Panc1 (cell line): ENCODE measurements at regions not wholly inside any gene's neighbourhood (a gene's known extent, or its start where the extent isn't known, plus 50 kb on each side); places are given as distances from the start of the nearest gene placed in this dataset.

Experiments used
- ATAC-seq: fragments of 200-7000 bp; cut with Tn5 transposase; 2 replicates; pipeline ENCODE4 v1.9.1; 2020; ENCODE audit warnings: mild to moderate bottlenecking, moderate library complexity
- BruUV-seq: library from RNA; stranded (reverse); fragments of 400-500 nt; replicated peaks from 2 replicates; lab custom pipeline; 2021; lab: Mats Ljungman, UMichigan
- CTCF ChIA-PET: fragments of 300-600 bp; sonication (Branson Sonifier 250); formaldehyde crosslinking; loops from one replicate; lab custom pipeline; 2022; ENCODE audit warnings: antibody characterized with exemption; lab: Charles Lee
- POLR2A ChIA-PET: fragments of 300-600 bp; sonication (Branson Sonifier 250); formaldehyde crosslinking; loops from one replicate; lab custom pipeline; 2022; ENCODE audit warnings: antibody characterized with exemption; lab: Charles Lee
- DNase-seq: peaks from one replicate; pipeline ENCODE4 v3.0.0-alpha.2; 2010; ENCODE audit warnings: low read depth, low spot score
- H3K27ac ChIP-seq: 2 replicates; pipeline ENCODE4 v1.5.1; 2011; ENCODE audit warnings: mild to moderate bottlenecking, low read length, inconsistent platforms
- H3K27me3 ChIP-seq: fragments of 200-500 bp; sonication (Bioruptor generic); 2 replicates; pipeline ENCODE4 v1.6.0; 2014; ENCODE audit warnings: low read length, inconsistent platforms; ENCODE audit not compliant: control insufficient read depth, insufficient read depth
- H3K36me3 ChIP-seq: fragments of 200-500 bp; sonication (Bioruptor generic); 2 replicates; pipeline ENCODE4 v1.5.1; 2014; ENCODE audit warnings: inconsistent platforms, mild to moderate bottlenecking, low read length, moderate library complexity; ENCODE audit not compliant: control insufficient read depth, insufficient read depth
- H3K4me1 ChIP-seq: 2 replicates; pipeline ENCODE4 v1.5.1; 2011; ENCODE audit warnings: inconsistent platforms, mild to moderate bottlenecking, low read length, moderate library complexity; ENCODE audit not compliant: control insufficient read depth, insufficient read depth
- H3K4me3 ChIP-seq, 2 experiments: 2 replicates each; pipeline ENCODE4 v1.5.1; 2011 to 2012; ENCODE audit warnings: low read depth in 2 of 2, low read length in 2 of 2, mild to moderate bottlenecking in 2 of 2, inconsistent platforms in 1 of 2, moderate library complexity in 1 of 2
- H3K9me3 ChIP-seq: fragments of 200-500 bp; sonication (Bioruptor generic); 2 replicates; pipeline ENCODE4 v1.5.1; 2014; ENCODE audit warnings: low read depth, mild to moderate bottlenecking, inconsistent platforms, low read length, moderate library complexity; ENCODE audit not compliant: control insufficient read depth, insufficient read depth
- POLR2AphosphoS5 ChIP-seq: IDR thresholded peaks from 2 replicates; pipeline ENCODE4 v1.6.1; 2012; ENCODE audit warnings: mild to moderate bottlenecking, low read depth, low read length, moderate library complexity
- SIN3A ChIP-seq: IDR thresholded peaks from 2 replicates; pipeline ENCODE4 v1.6.1; 2012; ENCODE audit warnings: low read depth, mild to moderate bottlenecking, low read length, moderate library complexity, borderline replicate concordance; ENCODE audit not compliant: insufficient read depth
- TCF7L2 ChIP-seq: IDR thresholded peaks from 2 replicates; pipeline ENCODE4 v1.6.1; 2011; ENCODE audit warnings: mild to moderate bottlenecking, low read depth, low read length, inconsistent platforms
- in situ Hi-C: cut with HindIII; loops from 2 replicates; pipeline ENCODE4 v1.10.0; 2016; ENCODE audit warnings: low sequenced_read_pairs, low pct_unique_long_range_greater_than_20kb
- intact Hi-C: fragments of 100-400 bp; cut with micrococcal nuclease; formaldehyde crosslinking; loops from one replicate; pipeline ENCODE4 v1.10.0; 2022; ENCODE audit not compliant: unreplicated experiment
- TF ChIP-seq, protein P1 (sequence below): fragments of 450-650 bp; IDR thresholded peaks from 2 replicates; pipeline ENCODE4 v1.5.1; 2017; ENCODE audit warnings: mild to moderate bottlenecking
- TF ChIP-seq, protein P2 (sequence below), 2 experiments: IDR thresholded peaks; 2 replicates each; pipeline ENCODE4 v1.6.1; 2011 to 2012; ENCODE audit warnings: low read depth in 2 of 2, control low read depth in 1 of 2, low read length in 1 of 2, mild to moderate bottlenecking in 1 of 2, moderate library complexity in 1 of 2; ENCODE audit not compliant: insufficient read depth in 1 of 2

DNA sequence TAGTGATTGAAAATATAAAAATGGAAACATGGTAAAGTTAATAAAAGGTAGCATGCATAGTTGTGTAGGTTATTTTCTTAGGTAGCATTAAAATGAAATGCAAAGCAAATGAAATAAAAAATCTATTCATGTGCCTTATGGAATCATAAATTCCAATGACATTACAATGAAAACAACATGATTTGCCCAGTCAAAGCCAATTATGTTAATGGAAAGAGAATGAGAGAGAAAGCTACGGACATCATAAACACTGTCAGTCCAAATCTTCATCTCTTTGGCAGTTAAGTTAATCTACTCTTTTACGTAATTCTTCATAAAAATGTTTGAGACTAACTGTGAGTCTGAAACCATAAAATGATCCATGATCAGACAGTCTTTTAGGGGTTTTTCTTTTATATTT lies 636.7 kb upstream of the SYT4 start:
- ChIA-PET CTCF (no interaction called here), POLR2A (no interaction called here)
- no peaks in the 10 kb centered on the region for H3K27me3 ChIP-seq
- H3K9me3 ChIP-seq = no peaks in the 10 kb centered on the region
- in situ Hi-C loops = no loop called here
- H3K4me3 ChIP-seq = no peak overlapping the region
- H3K27ac ChIP-seq = no peak overlapping the region
- BruUV-seq = no TSS peak
- TF ChIP-seq, protein P1, sequence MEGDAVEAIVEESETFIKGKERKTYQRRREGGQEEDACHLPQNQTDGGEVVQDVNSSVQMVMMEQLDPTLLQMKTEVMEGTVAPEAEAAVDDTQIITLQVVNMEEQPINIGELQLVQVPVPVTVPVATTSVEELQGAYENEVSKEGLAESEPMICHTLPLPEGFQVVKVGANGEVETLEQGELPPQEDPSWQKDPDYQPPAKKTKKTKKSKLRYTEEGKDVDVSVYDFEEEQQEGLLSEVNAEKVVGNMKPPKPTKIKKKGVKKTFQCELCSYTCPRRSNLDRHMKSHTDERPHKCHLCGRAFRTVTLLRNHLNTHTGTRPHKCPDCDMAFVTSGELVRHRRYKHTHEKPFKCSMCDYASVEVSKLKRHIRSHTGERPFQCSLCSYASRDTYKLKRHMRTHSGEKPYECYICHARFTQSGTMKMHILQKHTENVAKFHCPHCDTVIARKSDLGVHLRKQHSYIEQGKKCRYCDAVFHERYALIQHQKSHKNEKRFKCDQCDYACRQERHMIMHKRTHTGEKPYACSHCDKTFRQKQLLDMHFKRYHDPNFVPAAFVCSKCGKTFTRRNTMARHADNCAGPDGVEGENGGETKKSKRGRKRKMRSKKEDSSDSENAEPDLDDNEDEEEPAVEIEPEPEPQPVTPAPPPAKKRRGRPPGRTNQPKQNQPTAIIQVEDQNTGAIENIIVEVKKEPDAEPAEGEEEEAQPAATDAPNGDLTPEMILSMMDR = no peak
- TF ChIP-seq, protein P2, sequence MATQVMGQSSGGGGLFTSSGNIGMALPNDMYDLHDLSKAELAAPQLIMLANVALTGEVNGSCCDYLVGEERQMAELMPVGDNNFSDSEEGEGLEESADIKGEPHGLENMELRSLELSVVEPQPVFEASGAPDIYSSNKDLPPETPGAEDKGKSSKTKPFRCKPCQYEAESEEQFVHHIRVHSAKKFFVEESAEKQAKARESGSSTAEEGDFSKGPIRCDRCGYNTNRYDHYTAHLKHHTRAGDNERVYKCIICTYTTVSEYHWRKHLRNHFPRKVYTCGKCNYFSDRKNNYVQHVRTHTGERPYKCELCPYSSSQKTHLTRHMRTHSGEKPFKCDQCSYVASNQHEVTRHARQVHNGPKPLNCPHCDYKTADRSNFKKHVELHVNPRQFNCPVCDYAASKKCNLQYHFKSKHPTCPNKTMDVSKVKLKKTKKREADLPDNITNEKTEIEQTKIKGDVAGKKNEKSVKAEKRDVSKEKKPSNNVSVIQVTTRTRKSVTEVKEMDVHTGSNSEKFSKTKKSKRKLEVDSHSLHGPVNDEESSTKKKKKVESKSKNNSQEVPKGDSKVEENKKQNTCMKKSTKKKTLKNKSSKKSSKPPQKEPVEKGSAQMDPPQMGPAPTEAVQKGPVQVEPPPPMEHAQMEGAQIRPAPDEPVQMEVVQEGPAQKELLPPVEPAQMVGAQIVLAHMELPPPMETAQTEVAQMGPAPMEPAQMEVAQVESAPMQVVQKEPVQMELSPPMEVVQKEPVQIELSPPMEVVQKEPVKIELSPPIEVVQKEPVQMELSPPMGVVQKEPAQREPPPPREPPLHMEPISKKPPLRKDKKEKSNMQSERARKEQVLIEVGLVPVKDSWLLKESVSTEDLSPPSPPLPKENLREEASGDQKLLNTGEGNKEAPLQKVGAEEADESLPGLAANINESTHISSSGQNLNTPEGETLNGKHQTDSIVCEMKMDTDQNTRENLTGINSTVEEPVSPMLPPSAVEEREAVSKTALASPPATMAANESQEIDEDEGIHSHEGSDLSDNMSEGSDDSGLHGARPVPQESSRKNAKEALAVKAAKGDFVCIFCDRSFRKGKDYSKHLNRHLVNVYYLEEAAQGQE (IDR thresholded peaks at IDR 0.05; ENCODE audit: insufficient read depth in 1 of 2, low read depth in 2 of 2, low read length in 1 of 2) = no peak
- TF ChIP-seq SIN3A (no peak), POLR2AphosphoS5 (no peak), TCF7L2 (no peak)
- DNase-seq (no peak), ATAC-seq (no peak)
- H3K4me1 ChIP-seq = no peaks in the 10 kb centered on the region
- H3K36me3 ChIP-seq = no peaks in the 10 kb centered on the region
- intact Hi-C loops = no loop called here

- no peaks in the 10 kb centered on the region for H3K4me1 ChIP-seq
- H3K36me3 ChIP-seq = no peaks in the 10 kb centered on the region
- H3K9me3 ChIP-seq = no peaks in the 10 kb centered on the region
- no peak overlapping the region for H3K27ac ChIP-seq
- in situ Hi-C loops (no loop called here), intact Hi-C loops (no loop called here)
- ChIA-PET POLR2A (no interaction called here), CTCF (no interaction called here)
- TF ChIP-seq, protein P1 = no peak
- TF ChIP-seq TCF7L2 = no peak
- no peak overlapping the region for H3K4me3 ChIP-seq
- no TSS peak for BruUV-seq
- no peaks in the 10 kb centered on the region for H3K27me3 ChIP-seq
- no peak for DNase-seq
- ATAC-seq = no peak
Measured at GRCh38 chr18:43916984-43917383, 639.7 kb upstream of the SYT4 start.

- Histone ChIP-seq H3K27me3 (no peaks in the 10 kb centered on the region), H3K4me1 (no peaks in the 10 kb centered on the region), H3K36me3 (no peaks in the 10 kb centered on the region), H3K27ac (no peak overlapping the region), H3K4me3 (no peak overlapping the region), H3K9me3 (no peaks in the 10 kb centered on the region)
- ChIA-PET POLR2A (no interaction called here), CTCF (no interaction called here)
- no TSS peak for BruUV-seq
- TF ChIP-seq, protein P1 = no peak
- TF ChIP-seq, protein P2 (IDR thresholded peaks at IDR 0.05; ENCODE audit: insufficient read depth in 1 of 2, low read depth in 2 of 2, low read length in 1 of 2) = no peak
- TF ChIP-seq POLR2AphosphoS5 (no peak), SIN3A (no peak), TCF7L2 (no peak)
- ATAC-seq (no peak), DNase-seq (no peak)
- intact Hi-C loops (no loop called here), in situ Hi-C loops (no loop called here)
Measured at GRCh38 chr18:43917520-43917919, 640.2 kb upstream of the SYT4 start.
